ENCODE measurements at regions not wholly inside any gene's neighbourhood (a gene's known extent, or its start where the extent isn't known, plus 50 kb on each side); places are given as distances from the start of the nearest gene placed in this dataset.

DNA sequence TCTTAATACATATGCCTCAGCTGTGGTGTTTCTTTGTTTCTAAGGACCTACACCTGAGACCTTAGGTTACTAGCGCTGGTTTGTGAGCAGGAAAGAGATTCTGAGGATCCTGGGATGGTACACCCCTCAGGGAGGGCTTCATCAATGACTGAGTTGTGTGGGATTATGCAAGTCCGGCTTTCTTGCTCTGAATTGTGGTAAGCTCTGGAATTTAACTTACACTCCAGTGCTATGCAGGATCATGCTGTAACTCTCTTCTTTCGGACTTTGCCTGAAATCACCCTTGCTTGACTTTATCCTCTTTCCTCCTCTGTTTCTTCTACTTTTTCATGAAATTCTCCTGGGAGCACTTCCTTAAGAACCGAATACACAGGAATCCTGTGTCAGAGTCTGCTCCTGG, 431.5 kb upstream of the BOD1L1 start:
- H3K27ac ChIP-seq = no peak overlapping the region
- TF ChIP-seq POLR2AphosphoS5 (IDR thresholded peaks at IDR 0.05; ENCODE audit: insufficient read depth in 1 of 2, low read depth in 1 of 2) = no peak
- TF ChIP-seq, protein P1, sequence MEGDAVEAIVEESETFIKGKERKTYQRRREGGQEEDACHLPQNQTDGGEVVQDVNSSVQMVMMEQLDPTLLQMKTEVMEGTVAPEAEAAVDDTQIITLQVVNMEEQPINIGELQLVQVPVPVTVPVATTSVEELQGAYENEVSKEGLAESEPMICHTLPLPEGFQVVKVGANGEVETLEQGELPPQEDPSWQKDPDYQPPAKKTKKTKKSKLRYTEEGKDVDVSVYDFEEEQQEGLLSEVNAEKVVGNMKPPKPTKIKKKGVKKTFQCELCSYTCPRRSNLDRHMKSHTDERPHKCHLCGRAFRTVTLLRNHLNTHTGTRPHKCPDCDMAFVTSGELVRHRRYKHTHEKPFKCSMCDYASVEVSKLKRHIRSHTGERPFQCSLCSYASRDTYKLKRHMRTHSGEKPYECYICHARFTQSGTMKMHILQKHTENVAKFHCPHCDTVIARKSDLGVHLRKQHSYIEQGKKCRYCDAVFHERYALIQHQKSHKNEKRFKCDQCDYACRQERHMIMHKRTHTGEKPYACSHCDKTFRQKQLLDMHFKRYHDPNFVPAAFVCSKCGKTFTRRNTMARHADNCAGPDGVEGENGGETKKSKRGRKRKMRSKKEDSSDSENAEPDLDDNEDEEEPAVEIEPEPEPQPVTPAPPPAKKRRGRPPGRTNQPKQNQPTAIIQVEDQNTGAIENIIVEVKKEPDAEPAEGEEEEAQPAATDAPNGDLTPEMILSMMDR (IDR thresholded peaks at IDR 0.05) = no peak
- no peak for TF ChIP-seq POLR2A (IDR thresholded peaks at IDR 0.05)
- H3K27me3 ChIP-seq = no peaks in the 10 kb centered on the region
- no peaks in the 10 kb centered on the region for H3K36me3 ChIP-seq
- no peaks in the 10 kb centered on the region for H3K4me1 ChIP-seq
- intact Hi-C loops (cut with DNase I) = no loop called here
- DNase-seq (ENCODE audit: extremely low spot score in 2 of 2) = no peak
- H3K4me3 ChIP-seq = no peak overlapping the region
- no peaks in the 10 kb centered on the region for H3K9me3 ChIP-seq

GRCh38 chr4:14064984-14065383, 437.5 kb upstream of the BOD1L1 start:
- H3K36me3 ChIP-seq = no peaks in the 10 kb centered on the region
- DNase-seq (ENCODE audit: extremely low spot score in 2 of 2) = no peak
- H3K4me1 ChIP-seq = no peaks in the 10 kb centered on the region
- intact Hi-C loops (cut with DNase I) = no loop called here
- H3K4me3 ChIP-seq = no peak overlapping the region
- TF ChIP-seq POLR2A (IDR thresholded peaks at IDR 0.05) (no peak), POLR2AphosphoS5 (IDR thresholded peaks at IDR 0.05; ENCODE audit: insufficient read depth in 1 of 2, low read depth in 1 of 2) (no peak)
- TF ChIP-seq, protein P1 (IDR thresholded peaks at IDR 0.05) = no peak
- H3K27ac ChIP-seq = no peak overlapping the region
- H3K9me3 ChIP-seq = no peaks in the 10 kb centered on the region
- no peaks in the 10 kb centered on the region for H3K27me3 ChIP-seq

DNA sequence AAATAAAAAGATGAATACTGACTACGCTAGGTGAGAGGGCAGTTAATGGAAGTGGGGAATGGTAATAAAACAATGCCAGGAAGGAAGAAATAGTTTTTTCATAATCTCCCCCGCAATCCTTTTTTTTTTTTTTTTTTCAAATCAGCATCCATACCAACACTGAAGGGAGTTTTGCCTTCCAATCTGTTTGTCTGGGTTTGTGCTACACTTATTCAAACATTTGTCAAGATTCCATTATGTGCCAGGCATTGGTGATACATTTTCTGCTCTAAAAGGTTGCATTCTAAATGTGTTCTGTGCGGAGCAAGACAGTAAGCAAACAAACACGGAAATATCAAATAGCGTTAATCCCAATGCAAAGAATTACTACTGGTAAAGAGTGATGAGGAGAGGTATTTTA, 437.9 kb upstream of the BOD1L1 start:
- no peak for TF ChIP-seq POLR2AphosphoS5 (IDR thresholded peaks at IDR 0.05; ENCODE audit: insufficient read depth in 1 of 2, low read depth in 1 of 2)
- TF ChIP-seq, protein P1 (IDR thresholded peaks at IDR 0.05) = no peak
- TF ChIP-seq POLR2A (IDR thresholded peaks at IDR 0.05) = no peak
- no peaks in the 10 kb centered on the region for H3K27me3 ChIP-seq
- H3K9me3 ChIP-seq = no peaks in the 10 kb centered on the region
- no peaks in the 10 kb centered on the region for H3K36me3 ChIP-seq
- DNase-seq (ENCODE audit: extremely low spot score in 2 of 2) = no peak
- H3K4me3 ChIP-seq = no peak overlapping the region
- intact Hi-C loops (cut with DNase I) = no loop called here
- no peak overlapping the region for H3K27ac ChIP-seq
- H3K4me1 ChIP-seq = no peaks in the 10 kb centered on the region

- no peak for TF ChIP-seq POLR2AphosphoS5 (IDR thresholded peaks at IDR 0.05; ENCODE audit: insufficient read depth in 1 of 2, low read depth in 1 of 2)
- TF ChIP-seq POLR2A (IDR thresholded peaks at IDR 0.05) = no peak
- TF ChIP-seq, protein P1 (IDR thresholded peaks at IDR 0.05) = no peak
- Histone ChIP-seq H3K4me3 (no peak overlapping the region), H3K27me3 (no peaks in the 10 kb centered on the region), H3K9me3 (no peaks in the 10 kb centered on the region), H3K36me3 (no peaks in the 10 kb centered on the region), H3K27ac (no peak overlapping the region), H3K4me1 (no peaks in the 10 kb centered on the region)
- no peak for DNase-seq (ENCODE audit: extremely low spot score in 2 of 2)
- intact Hi-C loops (cut with DNase I) = no loop called here
Measured at GRCh38 chr4:14066979-14067378, 439.5 kb upstream of the BOD1L1 start.

DNA sequence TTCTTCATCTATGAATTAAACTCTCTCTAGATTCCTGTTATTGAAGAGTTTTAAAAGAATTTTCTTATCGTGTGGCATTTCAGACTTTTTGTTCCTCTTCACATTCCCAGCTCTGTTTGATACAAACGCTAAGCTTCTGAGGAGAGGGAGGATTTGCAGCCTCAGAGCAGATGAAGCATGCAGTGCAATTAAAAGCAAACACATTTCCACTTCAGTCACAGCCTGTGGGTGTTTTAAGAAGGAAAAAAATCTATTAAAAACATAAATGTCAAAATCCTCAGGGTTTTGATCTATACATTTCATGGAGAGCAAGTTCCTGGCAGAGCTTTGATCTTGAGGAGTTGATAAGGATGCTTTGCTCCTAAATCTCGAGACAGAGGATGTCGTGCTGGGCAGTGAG, 442.4 kb upstream of the BOD1L1 start:
- intact Hi-C loops (cut with DNase I) = no loop called here
- TF ChIP-seq POLR2AphosphoS5 (IDR thresholded peaks at IDR 0.05; ENCODE audit: insufficient read depth in 1 of 2, low read depth in 1 of 2) (no peak), POLR2A (IDR thresholded peaks at IDR 0.05) (no peak)
- TF ChIP-seq, protein P1 (IDR thresholded peaks at IDR 0.05) = no peak
- H3K9me3 ChIP-seq = no peaks in the 10 kb centered on the region
- DNase-seq (ENCODE audit: extremely low spot score in 2 of 2) = no peak
- no peaks in the 10 kb centered on the region for H3K36me3 ChIP-seq
- H3K4me3 ChIP-seq = no peak overlapping the region
- no peaks in the 10 kb centered on the region for H3K27me3 ChIP-seq
- H3K4me1 ChIP-seq = no peaks in the 10 kb centered on the region
- no peak overlapping the region for H3K27ac ChIP-seq

Measured in vagina (tissue), 2 donors.